GM21786 (cell line): ENCODE measurements at regions not wholly inside any gene's neighbourhood (a gene's known extent, or its start where the extent isn't known, plus 50 kb on each side); places are given as distances from the start of the nearest gene placed in this dataset.
"Not testable (repeated sequence)": the region's sequence is repeated elsewhere in the genome, so short reads cannot be mapped to it uniquely, and the experiment has no call there.

Experiments used
- ATAC-seq: cut with Tn5 transposase; IDR thresholded peaks from one replicate; pipeline ENCODE4 v1.9.1; 2021; ENCODE audit not compliant: unreplicated experiment

GRCh38 chr10:63003816-63004453 is 129.2 kb upstream of the NRBF2 start:
- no peak for ATAC-seq

DNA sequence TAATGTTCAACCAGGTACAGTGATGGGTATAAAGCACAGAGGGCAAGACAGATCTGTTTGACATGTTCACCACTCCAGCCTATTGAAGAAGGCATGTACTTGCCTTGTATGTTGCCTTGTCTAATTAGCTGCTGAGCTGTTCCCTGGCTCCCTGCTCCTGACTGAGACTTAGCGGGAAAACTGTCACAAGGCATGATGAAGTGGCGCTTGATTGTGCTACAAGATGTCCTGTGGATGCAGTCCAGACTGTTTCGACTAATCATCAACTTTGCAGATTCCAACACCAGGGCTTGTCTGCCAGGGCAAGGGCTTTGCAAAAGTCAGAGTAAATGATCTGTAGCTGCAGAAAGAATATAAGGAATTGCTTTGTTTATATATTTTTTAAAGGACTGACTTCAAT is 136.2 kb upstream of the NRBF2 start:
- ATAC-seq, result no peak

DNA sequence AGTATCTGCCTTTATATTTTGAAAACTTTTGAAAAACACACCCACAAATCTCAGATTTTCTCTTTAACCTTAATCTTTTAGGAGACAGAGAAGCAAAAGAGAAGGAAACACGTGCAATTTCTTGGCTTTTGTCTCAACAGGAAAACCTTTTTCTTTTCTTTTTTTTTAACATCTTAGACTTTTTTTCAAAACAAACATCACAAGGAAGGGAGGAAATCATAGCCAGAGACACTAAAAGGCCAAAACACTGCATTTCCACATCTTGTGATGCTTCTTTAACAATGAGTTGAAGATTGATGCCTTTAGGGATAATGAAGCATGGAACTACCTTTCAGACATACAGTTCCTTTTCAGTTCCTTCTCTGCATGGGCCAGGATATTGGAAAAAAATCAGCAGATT is 136.6 kb upstream of the NRBF2 start:
- no peak for ATAC-seq

DNA sequence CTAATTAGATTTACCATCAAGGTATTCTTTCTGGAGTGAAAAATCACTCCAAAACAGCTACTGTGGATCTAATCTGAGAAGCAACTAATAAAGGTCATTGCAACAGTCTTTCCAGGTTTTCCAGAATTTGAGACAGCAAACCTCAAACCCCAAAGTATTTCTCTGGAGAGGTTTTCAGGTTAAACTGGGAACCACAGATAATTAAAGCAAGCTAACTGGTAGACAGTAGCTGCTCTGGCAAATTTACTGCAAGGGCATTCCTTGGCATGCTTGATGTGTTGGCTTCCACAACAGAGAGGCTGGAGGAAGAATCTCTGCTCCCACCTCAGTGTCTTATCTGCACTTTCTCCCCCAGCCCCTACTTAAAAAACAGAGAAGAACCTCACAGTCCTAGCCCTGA is 140.0 kb upstream of the NRBF2 start:
- ATAC-seq, result no peak

DNA sequence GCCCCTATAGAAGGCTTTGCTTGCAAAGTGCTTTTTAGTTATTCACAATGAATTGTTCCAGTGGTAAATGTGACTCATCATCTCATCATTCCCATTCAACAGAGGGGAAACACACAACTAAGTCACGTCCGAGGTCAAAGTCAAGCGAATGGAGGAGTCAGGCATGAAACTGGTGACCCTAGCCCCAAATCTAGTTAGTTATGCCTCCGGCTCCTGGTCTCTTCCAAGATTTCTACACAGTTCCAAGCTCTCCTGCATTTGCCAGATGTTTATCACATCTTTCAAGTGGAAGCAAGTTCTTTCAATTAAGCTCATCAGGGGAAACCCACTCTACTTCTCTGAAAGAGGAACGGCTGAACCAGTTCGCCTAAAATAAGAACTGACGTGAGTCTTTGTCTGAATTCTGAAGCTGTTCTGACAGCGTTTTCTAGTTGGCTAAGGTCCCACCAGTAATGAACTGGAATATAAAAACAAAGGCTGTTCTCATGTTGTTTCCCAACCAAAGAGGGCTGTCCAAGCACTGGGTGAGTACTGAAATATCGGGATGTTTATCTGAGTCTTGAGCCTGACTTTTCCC is 140.9 kb upstream of the NRBF2 start:
- ATAC-seq, result peak; percentile 83

DNA sequence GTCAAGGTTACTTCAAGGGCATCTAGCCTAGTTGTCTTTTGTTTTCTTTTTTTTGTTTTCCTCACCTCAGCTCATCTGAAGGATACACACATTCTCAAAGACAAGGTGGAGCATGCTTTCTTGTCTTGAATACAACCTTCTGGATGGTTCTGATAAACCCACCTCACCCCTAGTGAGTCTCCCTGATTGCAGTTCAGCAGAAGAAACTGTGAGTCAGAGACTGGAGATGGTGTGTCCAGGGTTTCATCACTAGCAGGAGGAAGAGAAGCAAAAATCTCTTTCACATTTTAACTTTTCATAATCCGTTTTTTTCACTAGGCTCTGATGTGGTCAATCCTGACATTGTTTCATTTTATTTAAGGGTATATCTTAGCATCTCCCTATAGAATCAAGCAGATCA is 143.0 kb upstream of the NRBF2 start:
- ATAC-seq, result no peak

GRCh38 chr10:62985807-62986600 is 147.1 kb upstream of the NRBF2 start:
- ATAC-seq, result no peak

GRCh38 chr10:62981096-62981495 is 152.0 kb upstream of the NRBF2 start:
- no peak for ATAC-seq

DNA sequence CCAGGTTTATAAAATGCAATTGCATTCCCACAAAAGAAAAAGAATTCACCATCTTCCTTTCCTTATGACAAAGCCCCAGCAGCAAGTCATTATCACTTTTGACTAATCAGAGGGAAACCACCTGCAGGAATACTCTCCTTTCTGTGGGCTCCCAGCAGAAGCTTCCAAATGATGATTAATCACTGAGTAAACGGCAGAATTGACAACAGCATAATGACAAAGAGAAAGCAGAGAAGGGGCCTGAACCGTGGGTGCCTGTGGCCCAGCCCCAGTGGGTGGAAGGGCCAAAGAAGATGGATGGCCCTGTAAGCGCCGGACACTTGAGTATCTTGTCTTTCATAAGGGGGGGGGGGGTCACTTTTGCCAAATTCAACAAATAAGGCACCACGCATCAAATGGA is 152.4 kb upstream of the NRBF2 start:
- ATAC-seq, result no peak

DNA sequence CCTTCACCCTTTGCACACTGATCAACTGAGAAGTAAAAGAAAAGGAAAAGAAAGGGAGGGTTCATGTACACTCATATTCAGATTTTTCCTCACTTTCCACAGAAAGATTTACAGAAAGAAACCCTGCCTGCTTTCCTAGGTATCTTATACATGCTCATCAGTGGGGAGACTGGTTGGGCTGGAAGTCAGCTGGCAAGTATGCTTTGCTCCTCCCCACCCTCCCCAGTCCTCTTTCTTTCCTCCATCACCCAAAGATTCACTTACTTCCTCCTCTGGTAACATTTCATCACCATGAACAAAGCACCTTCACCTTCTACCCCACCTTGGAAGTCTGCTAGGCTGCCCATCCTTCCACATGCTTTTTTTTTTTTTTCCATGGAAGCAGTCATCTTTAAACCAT is 153.2 kb upstream of the NRBF2 start:
- ATAC-seq, result no peak

GRCh38 chr10:62978482-62978881 is 154.6 kb upstream of the NRBF2 start:
- no peak for ATAC-seq

DNA sequence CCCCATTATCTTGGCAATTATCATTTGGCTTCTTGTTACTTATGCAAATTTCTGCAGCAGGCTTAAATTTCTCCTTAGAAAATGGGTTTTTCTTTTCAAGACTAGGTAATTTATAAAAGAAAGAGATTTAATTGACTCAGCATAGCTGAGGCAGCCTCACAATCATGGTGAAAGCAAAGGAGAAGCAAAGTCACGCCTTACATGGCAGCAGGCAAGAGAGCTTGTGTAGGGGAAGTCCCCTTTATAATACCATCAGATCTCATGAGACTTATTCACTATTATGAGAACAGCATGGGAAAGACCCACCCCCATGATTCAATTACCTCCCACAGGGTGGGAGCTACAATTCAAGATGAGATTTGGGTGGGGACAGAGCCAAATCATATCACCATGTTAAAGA is 158.3 kb upstream of the NRBF2 start:
- not testable (repeated sequence) for ATAC-seq

DNA sequence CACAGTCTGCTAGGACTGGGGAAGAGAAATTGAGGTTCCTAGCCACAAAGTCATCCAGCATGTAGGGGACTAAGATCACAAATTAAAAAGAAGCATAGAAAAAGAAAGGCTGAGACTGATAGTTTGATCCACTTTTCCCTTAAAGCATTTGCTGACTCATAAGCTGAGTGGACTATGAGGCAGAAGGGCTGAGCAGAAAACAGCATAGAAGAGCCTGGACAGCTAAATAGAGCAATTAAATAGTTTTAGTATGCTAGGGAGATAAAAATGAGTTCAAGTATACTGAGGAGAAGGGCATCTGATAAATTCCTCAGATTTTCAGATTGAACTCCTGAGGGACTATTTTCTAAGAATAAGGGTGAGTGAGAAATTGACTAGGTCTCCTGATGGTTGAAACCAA is 155.9 kb upstream of the EGR2 start:
- no peak for ATAC-seq

DNA sequence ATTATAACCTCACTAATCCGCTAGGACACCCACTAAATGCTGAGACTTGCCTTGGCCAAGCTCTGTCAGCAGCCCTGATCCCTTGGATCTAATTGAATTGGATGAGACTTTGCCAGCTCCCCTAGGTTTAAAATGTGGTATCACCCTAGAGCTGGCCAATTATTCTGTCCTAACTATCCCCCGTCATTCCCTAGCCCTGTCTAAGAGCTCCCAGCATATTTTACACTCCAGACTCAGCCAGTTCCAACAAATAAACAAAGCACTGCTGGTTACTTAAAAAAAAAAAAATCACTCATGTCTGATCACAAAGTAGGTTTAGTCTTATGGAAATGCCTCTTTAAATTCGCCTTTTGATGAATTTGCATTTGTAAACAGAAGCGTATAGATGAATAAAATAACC is 147.9 kb upstream of the EGR2 start:
- no peak for ATAC-seq

GRCh38 chr10:62961951-62962523 is 145.9 kb upstream of the EGR2 start:
- ATAC-seq, result no peak

DNA sequence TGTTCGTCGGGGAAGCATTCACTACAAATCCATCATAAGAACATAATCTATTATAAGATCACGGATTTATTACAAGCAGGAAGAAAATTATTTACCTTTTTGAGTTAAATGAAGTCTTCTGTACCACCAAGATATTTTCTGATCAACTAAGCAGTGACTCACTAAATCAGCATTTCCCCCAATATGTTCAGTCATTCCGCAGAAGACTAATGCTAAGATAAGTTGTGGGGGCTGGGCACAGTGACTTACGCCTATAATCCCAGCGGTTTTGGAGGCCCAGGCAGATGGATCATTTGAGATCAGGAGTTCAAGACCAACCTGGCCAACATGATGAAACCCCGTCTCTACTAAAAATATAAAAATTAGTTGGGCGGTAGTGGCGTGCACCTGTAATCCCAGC is 144.2 kb upstream of the EGR2 start:
- ATAC-seq, result no peak

DNA sequence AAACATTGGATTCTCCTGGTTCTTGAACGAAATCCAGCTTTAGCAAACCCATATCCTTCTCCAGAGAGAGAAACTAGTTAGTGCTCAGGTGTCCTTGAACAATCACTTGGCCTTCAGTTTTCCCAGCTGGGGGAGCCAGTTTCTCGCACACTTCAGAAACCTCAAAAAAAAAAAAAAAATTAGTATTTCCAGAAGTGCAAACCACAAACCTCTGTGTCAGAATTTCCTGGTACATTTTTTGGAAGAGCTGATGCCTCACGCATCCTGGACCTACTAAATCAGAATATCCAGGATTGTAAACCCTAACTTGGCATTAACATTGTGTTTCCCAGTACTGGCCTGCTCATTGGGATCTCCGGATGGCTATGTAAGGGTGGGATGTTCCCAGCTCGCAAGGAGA is 143.4 kb upstream of the EGR2 start:
- no peak for ATAC-seq

DNA sequence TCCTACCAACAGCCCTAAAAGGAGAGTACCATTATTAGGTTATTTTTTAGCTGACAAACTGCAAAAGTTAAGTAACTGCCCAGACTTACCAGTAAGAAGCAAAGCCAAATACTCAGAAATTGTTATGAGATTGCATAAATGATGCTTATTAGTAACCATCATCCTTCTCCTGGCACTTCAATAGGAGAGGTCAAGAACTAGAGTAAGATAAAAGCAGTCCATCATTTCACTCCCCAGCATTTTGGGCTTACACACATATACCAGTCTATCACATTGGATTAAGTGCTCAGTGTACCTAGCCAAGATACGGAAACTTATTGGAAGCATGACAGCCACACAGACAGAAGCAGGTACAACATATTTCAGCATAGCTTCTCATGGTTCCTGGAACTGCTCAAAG is 142.8 kb upstream of the EGR2 start:
- no peak for ATAC-seq

- no peak for ATAC-seq
These were observed 130.1 kb upstream of the EGR2 start for GRCh38 chr10:62946278-62946677.

GRCh38 chr10:62939698-62940097 is 123.5 kb upstream of the EGR2 start:
- no peak for ATAC-seq

DNA sequence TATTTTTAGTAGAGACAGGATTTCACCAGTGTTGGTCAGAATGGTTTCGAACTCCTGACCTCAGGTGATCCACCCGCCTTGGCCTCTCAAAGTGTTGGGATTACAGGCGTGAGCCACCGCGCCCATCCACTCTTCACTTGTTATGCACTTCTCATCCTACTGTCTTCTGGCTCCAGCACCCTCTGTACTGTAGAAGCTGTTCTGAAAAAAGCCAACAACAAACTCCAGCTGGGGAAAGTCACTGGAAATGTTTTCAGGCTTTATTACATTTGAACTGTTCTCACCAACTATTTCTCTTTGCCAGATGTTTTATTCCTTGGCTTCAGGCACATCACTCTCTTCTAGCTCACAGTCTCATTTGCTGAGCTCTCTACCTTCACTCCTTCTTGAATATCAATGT is 122.5 kb upstream of the EGR2 start:
- ATAC-seq, result no peak

DNA sequence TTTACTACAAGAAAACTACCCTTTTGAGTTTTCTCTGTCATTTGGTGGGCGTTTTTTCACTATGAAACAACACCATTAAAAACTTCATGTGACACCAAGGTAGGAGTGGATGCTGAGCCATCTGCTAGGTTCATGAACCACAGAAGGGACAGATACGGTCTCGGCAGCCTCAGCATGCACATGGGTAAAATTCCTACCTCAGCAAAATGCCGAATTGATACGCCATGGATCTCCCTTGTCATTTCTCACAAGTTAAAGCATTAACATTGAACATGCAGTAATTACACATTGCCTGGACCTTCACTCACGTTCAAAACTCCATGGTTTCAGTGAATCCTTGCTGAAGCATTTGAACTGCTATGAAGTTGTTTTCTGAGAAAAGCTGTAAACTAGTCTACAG is 121.5 kb upstream of the EGR2 start:
- ATAC-seq, result no peak
